ENCODE measurements at regions not wholly inside any gene's neighbourhood (a gene's known extent, or its start where the extent isn't known, plus 50 kb on each side); places are given as distances from the start of the nearest gene placed in this dataset.

- no peak for TF ChIP-seq CTCF (IDR thresholded peaks at IDR 0.05)
- DNase-seq (ENCODE audit: low spot score): no peak
- Histone ChIP-seq H3K27ac (no peak overlapping the region), H3K4me3 (no peak overlapping the region), H3K4me1 (ENCODE audit: control insufficient read depth in 1 of 2, low read depth in 2 of 2) (no peaks in the 10 kb centered on the region), H3K9me3 (no peaks in the 10 kb centered on the region), H3K27me3 (replicated peaks; ENCODE audit: insufficient read depth) (no peaks in the 10 kb centered on the region), H3K36me3 (no peaks in the 10 kb centered on the region)
- ATAC-seq (ENCODE audit: insufficient number of reproducible peaks, low FRiP score, low read depth): no peak
Measured at GRCh38 chr6:27568226-27568897, 95.5 kb upstream of the ZNF184 start.

- no peak for ATAC-seq (ENCODE audit: insufficient number of reproducible peaks, low FRiP score, low read depth)
- no peak overlapping the region for H3K27ac ChIP-seq
- H3K27me3 ChIP-seq (replicated peaks; ENCODE audit: insufficient read depth): no peaks in the 10 kb centered on the region
- no peak for TF ChIP-seq CTCF (IDR thresholded peaks at IDR 0.05)
- no peaks in the 10 kb centered on the region for H3K4me1 ChIP-seq (ENCODE audit: control insufficient read depth in 1 of 2, low read depth in 2 of 2)
- H3K4me3 ChIP-seq: no peak overlapping the region
- DNase-seq (ENCODE audit: low spot score): no peak
- H3K36me3 ChIP-seq: no peaks in the 10 kb centered on the region
- H3K9me3 ChIP-seq: no peaks in the 10 kb centered on the region
Measured at GRCh38 chr6:27565839-27566779, 93.2 kb upstream of the ZNF184 start.

- DNase-seq (ENCODE audit: low spot score): no peak
- no peak for TF ChIP-seq CTCF (IDR thresholded peaks at IDR 0.05)
- no peak for ATAC-seq (ENCODE audit: insufficient number of reproducible peaks, low FRiP score, low read depth)
- Histone ChIP-seq H3K9me3 (no peaks in the 10 kb centered on the region), H3K27me3 (replicated peaks; ENCODE audit: insufficient read depth) (no peaks in the 10 kb centered on the region), H3K4me1 (ENCODE audit: control insufficient read depth in 1 of 2, low read depth in 2 of 2) (no peaks in the 10 kb centered on the region), H3K36me3 (no peaks in the 10 kb centered on the region), H3K27ac (no peak overlapping the region), H3K4me3 (no peak overlapping the region)
Measured at GRCh38 chr6:27562027-27562410, 89.1 kb upstream of the ZNF184 start.

GRCh38 chr6:27558028-27558724 lies 85.3 kb upstream of the ZNF184 start:
- no peaks in the 10 kb centered on the region for H3K9me3 ChIP-seq
- H3K27ac ChIP-seq: no peak overlapping the region
- H3K36me3 ChIP-seq: no peaks in the 10 kb centered on the region
- TF ChIP-seq CTCF (IDR thresholded peaks at IDR 0.05): no peak
- no peak for DNase-seq (ENCODE audit: low spot score)
- no peaks in the 10 kb centered on the region for H3K4me1 ChIP-seq (ENCODE audit: control insufficient read depth in 1 of 2, low read depth in 2 of 2)
- peaks cover 5% of the 10 kb centered on the region for H3K27me3 ChIP-seq (replicated peaks; ENCODE audit: insufficient read depth)
- no peak overlapping the region for H3K4me3 ChIP-seq
- ATAC-seq (ENCODE audit: insufficient number of reproducible peaks, low FRiP score, low read depth): no peak

- H3K27me3 ChIP-seq (replicated peaks; ENCODE audit: insufficient read depth): peaks cover 5% of the 10 kb centered on the region
- no peak overlapping the region for H3K27ac ChIP-seq
- no peak for TF ChIP-seq CTCF (IDR thresholded peaks at IDR 0.05)
- H3K4me1 ChIP-seq (ENCODE audit: control insufficient read depth in 1 of 2, low read depth in 2 of 2): no peaks in the 10 kb centered on the region
- no peaks in the 10 kb centered on the region for H3K9me3 ChIP-seq
- no peak overlapping the region for H3K4me3 ChIP-seq
- DNase-seq (ENCODE audit: low spot score): no peak
- H3K36me3 ChIP-seq: no peaks in the 10 kb centered on the region
- ATAC-seq (ENCODE audit: insufficient number of reproducible peaks, low FRiP score, low read depth): no peak
Measured at GRCh38 chr6:27556406-27556805, 83.5 kb upstream of the ZNF184 start.
